Left lung (tissue), 4 donors: ENCODE measurements at regions not wholly inside any gene's neighbourhood (a gene's known extent, or its start where the extent isn't known, plus 50 kb on each side); places are given as distances from the start of the nearest gene placed in this dataset.

Experiments used
- ATAC-seq: fragments of 200-7000 bp; cut with Tn5 transposase; one replicate; pipeline ENCODE4 v1.9.1; 2020; ENCODE audit warnings: moderate library complexity
- DNase-seq, 4 donors: peaks; one replicate each; pipeline ENCODE4 v3.0.0-alpha.2; 2013 to 2020
- H3K27ac ChIP-seq, 2 donors: fragments of 200-600 bp; sonication (generic) in 1 of 2; one replicate each; pipeline versions ENCODE4 v1.5.0 to v1.8.0; 2020 to 2021
- H3K27me3 ChIP-seq, 2 donors: fragments of 200-600 bp; sonication (generic) in 1 of 2; one replicate each; pipeline versions ENCODE4 v1.5.0 to v1.8.0; 2020 to 2021
- H3K36me3 ChIP-seq, 2 donors: fragments of 200-600 bp; sonication (generic) in 1 of 2; one replicate each; pipeline versions ENCODE4 v1.5.0 to v1.8.0; 2020 to 2021
- H3K4me1 ChIP-seq, 2 donors: fragments of 200-600 bp; one replicate each; pipeline ENCODE4 v1.8.0; 2021
- H3K4me3 ChIP-seq, 2 donors: fragments of 200-600 bp; sonication (generic) in 1 of 2; one replicate each; pipeline versions ENCODE4 v1.5.0 to v1.8.0; 2020 to 2021; ENCODE audit warnings: mild to moderate bottlenecking in 1 of 2
- H3K9me3 ChIP-seq, 2 donors: fragments of 200-600 bp; sonication (generic) in 1 of 2; one replicate each; pipeline versions ENCODE4 v1.5.0 to v1.8.0; 2020 to 2021
- intact Hi-C, 2 donors: fragments of 100-400 bp; cut with DNase I; formaldehyde crosslinking; loops; one replicate each; pipeline versions ENCODE4 v1.11.2 to v1.14.2; 2022
- TF ChIP-seq, protein P1 (sequence below), 2 donors: fragments of 200-600 bp; sonication (generic) in 1 of 2; IDR thresholded peaks; one replicate each; pipeline versions ENCODE4 v1.5.0 to v1.8.0; 2021; ENCODE audit warnings: antibody characterized with exemption in 2 of 2
- donor health status: DM: no; HTN: yes; CAD: no.
- donor health status: DM: no; HTN: no; CAD: no.

DNA sequence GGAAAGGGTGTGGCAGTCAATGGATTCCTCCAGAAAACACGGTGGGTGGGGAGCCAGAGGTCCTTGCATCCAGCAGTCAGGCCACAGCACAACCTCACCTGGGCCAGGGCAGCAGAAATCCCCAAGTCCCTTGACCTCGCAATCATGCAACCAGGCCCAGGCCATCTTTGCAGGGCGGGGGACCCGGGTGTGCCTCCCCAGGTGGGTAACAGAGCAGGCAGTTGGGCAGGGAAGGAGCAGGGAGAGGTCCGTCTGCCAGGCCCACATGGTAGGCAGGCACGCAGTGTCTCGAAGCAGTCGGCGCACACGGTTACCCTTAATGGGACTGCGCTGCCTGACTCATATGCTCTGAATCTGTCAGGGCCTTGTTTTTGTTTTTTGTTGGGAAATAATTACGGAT, 153.0 kb downstream of the RBFOX3 start:
- no peak for ATAC-seq
- H3K27ac ChIP-seq: no peak overlapping the region
- DNase-seq: peak in 1 of 4 donors; percentile 37
- H3K4me3 ChIP-seq: no peak overlapping the region
- intact Hi-C loops: no loop called here
- H3K9me3 ChIP-seq: no peaks in the 10 kb centered on the region
- TF ChIP-seq, protein P1, sequence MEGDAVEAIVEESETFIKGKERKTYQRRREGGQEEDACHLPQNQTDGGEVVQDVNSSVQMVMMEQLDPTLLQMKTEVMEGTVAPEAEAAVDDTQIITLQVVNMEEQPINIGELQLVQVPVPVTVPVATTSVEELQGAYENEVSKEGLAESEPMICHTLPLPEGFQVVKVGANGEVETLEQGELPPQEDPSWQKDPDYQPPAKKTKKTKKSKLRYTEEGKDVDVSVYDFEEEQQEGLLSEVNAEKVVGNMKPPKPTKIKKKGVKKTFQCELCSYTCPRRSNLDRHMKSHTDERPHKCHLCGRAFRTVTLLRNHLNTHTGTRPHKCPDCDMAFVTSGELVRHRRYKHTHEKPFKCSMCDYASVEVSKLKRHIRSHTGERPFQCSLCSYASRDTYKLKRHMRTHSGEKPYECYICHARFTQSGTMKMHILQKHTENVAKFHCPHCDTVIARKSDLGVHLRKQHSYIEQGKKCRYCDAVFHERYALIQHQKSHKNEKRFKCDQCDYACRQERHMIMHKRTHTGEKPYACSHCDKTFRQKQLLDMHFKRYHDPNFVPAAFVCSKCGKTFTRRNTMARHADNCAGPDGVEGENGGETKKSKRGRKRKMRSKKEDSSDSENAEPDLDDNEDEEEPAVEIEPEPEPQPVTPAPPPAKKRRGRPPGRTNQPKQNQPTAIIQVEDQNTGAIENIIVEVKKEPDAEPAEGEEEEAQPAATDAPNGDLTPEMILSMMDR (IDR thresholded peaks at IDR 0.05): no peak
- no peaks in the 10 kb centered on the region for H3K4me1 ChIP-seq
- peaks cover 0 to 33% of the 10 kb centered on the region in 2 donors for H3K27me3 ChIP-seq
- H3K36me3 ChIP-seq: no peaks in the 10 kb centered on the region

DNA sequence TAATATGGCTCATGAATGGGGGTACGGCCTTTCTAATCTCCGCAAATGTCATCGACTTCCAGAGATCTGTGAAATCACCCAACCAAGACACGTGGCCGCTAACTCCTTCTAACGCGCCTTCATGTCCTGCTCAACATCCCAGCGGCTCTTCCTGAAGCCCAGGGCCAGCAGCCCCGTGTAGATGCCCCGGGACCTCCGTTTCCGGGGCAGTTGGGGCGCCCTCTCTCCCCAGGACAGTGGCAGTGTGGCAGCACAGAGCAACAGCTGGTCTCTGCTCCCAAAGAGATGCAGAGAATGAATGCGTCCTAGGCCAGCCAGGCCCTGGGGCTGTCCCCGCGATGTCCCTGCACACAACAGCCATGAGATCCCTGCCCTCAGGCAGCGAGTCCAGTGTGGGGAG, 153.5 kb downstream of the RBFOX3 start:
- Histone ChIP-seq H3K4me3 (no peak overlapping the region), H3K9me3 (no peaks in the 10 kb centered on the region), H3K27ac (no peak overlapping the region), H3K27me3 (peaks cover 0 to 37% of the 10 kb centered on the region in 2 donors), H3K4me1 (no peaks in the 10 kb centered on the region), H3K36me3 (no peaks in the 10 kb centered on the region)
- DNase-seq (peak in 1 of 4 donors; percentile 45), ATAC-seq (no peak)
- intact Hi-C loops: no loop called here
- TF ChIP-seq, protein P1 (IDR thresholded peaks at IDR 0.05): no peak

DNA sequence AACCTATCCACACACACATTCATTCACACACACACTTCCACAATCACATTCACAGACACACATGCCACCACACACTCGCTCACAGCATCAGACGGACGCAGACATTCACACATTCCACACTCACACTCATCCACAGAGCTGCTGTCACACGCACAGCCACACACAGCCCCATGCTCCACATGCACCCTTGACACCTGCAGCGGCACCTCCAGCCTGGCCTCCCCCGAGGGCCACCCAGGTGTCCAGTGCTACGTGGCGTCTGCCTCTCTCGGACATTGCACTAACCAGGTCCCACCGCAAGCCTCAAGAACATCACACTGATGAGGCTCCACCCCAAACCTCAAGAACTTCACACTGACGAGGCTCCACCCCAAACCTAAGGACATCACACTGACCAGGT, 155.2 kb downstream of the RBFOX3 start:
- Histone ChIP-seq H3K9me3 (no peaks in the 10 kb centered on the region), H3K4me1 (no peaks in the 10 kb centered on the region), H3K4me3 (no peak overlapping the region), H3K27ac (no peak overlapping the region), H3K36me3 (no peaks in the 10 kb centered on the region), H3K27me3 (peaks cover 0 to 37% of the 10 kb centered on the region in 2 donors)
- DNase-seq (peak in 1 of 4 donors; percentile 62), ATAC-seq (no peak)
- TF ChIP-seq, protein P1 (IDR thresholded peaks at IDR 0.05): no peak
- intact Hi-C loops: no loop called here

DNA sequence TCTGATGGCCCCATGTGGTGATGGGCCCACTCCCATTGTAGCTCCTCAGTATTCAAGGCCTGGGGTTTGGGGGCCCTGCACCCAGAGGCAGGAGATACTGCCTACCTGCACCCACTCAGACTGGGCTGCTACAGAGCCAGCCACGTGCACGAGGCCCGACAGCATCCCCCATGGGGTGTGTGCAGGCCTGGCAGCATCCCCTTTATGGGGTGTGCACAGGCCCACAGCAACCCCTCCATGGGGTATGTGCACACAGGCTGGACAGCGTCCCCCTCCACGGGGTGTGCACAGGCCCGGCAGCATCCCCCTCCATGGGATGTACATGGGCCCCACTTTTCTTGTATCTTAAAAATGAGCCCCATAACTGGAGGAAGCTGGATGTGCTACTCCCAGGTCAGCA, 156.0 kb downstream of the RBFOX3 start:
- Histone ChIP-seq H3K4me3 (no peak overlapping the region), H3K27me3 (peaks cover 0 to 37% of the 10 kb centered on the region in 2 donors), H3K27ac (no peak overlapping the region), H3K4me1 (no peaks in the 10 kb centered on the region), H3K36me3 (no peaks in the 10 kb centered on the region), H3K9me3 (no peaks in the 10 kb centered on the region)
- intact Hi-C loops: no loop called here
- peak in 1 of 4 donors; percentile 47 for DNase-seq
- ATAC-seq: no peak
- TF ChIP-seq, protein P1 (IDR thresholded peaks at IDR 0.05): no peak

DNA sequence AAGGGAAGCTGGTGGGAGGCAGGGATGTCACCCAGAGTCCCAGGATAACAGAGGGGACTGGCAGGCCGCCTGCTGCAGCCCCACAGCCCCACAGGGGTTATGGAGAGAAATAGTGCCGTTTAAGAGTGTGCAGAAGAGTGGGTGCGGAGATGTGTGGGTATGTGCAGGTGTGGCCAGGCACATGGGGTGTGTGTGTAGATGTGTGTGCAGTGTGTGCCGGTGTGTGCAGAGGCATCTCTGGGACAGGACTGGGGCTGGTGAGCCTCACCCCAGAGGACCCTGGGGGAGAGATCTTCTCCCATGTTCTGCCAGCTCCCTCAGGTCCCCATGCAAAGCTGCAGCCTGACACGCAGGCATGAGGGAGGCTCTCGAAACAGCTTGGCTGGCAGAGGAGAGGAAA, 157.4 kb downstream of the RBFOX3 start:
- no peak overlapping the region for H3K4me3 ChIP-seq
- no peaks in the 10 kb centered on the region for H3K9me3 ChIP-seq
- intact Hi-C loops: no loop called here
- H3K27ac ChIP-seq: no peak overlapping the region
- no peaks in the 10 kb centered on the region for H3K36me3 ChIP-seq
- TF ChIP-seq, protein P1 (IDR thresholded peaks at IDR 0.05): no peak
- ATAC-seq (no peak), DNase-seq (peak in 1 of 4 donors; percentile 26)
- H3K27me3 ChIP-seq: peaks cover 0 to 24% of the 10 kb centered on the region in 2 donors
- no peaks in the 10 kb centered on the region for H3K4me1 ChIP-seq
